Neural cell (in vitro differentiated cells): ENCODE measurements at regions not wholly inside any gene's neighbourhood (a gene's known extent, or its start where the extent isn't known, plus 50 kb on each side); places are given as distances from the start of the nearest gene placed in this dataset.

ENCODE experiments used
- H2AFZ ChIP-seq: fragments of 200-600, 300-800 bp; sonication (generic), shearing (Covaris generic); 2 replicates; pipeline ENCODE4 v1.6.0; 2014; ENCODE audit warnings: low read depth, mild to moderate bottlenecking, antibody characterized with exemption, low read length, moderate library complexity
- H3F3A ChIP-seq: fragments of 200-600 bp; shearing (Covaris generic); 2 replicates; pipeline ENCODE4 v1.6.1; 2016; ENCODE audit warnings: mild to moderate bottlenecking, moderate library complexity, mixed read lengths, antibody characterized with exemption, low read length; ENCODE audit not compliant: insufficient read depth, poor library complexity, severe bottlenecking
- H3K27ac ChIP-seq: fragments of 200-600, 300-800 bp; sonication (generic), shearing (Covaris generic); 2 replicates; pipeline ENCODE4 v1.5.1; 2014; ENCODE audit warnings: mild to moderate bottlenecking, low read length, moderate library complexity
- H3K27me3 ChIP-seq: fragments of 300-800, 200-600 bp; sonication (generic), shearing (Covaris generic); 2 replicates; pipeline ENCODE4 v1.6.0; 2014; ENCODE audit warnings: mild to moderate bottlenecking, low read depth, low read length, moderate library complexity; ENCODE audit not compliant: insufficient read depth
- H3K36me3 ChIP-seq: fragments of 300-800, 200-600 bp; sonication (generic), shearing (Covaris generic); 2 replicates; pipeline ENCODE4 v1.5.1; 2014; ENCODE audit warnings: mild to moderate bottlenecking, antibody characterized with exemption, low read length, moderate library complexity; ENCODE audit not compliant: insufficient read depth
- H3K4me2 ChIP-seq: fragments of 300-800, 200-600 bp; sonication (generic), shearing (Covaris generic); 2 replicates; pipeline ENCODE4 v1.6.0; 2014; ENCODE audit warnings: mild to moderate bottlenecking, low read length
- H3K4me3 ChIP-seq: fragments of 300-800, 200-600 bp; sonication (generic), shearing (Covaris generic); 2 replicates; pipeline ENCODE4 v1.5.1; 2014; ENCODE audit warnings: mild to moderate bottlenecking, low read length, moderate library complexity
- H3K79me2 ChIP-seq: fragments of 200-600 bp; shearing (Covaris generic); replicated peaks from 2 replicates; pipeline ENCODE4 v1.6.0; 2014; ENCODE audit warnings: mild to moderate bottlenecking, low read length, moderate library complexity; ENCODE audit not compliant: insufficient read depth
- H3K9ac ChIP-seq: fragments of 300-800, 200-600 bp; sonication (generic), shearing (Covaris generic); 2 replicates; pipeline ENCODE4 v1.6.1; 2016; ENCODE audit warnings: mild to moderate bottlenecking, low read length, mixed read lengths
- H3K9me2 ChIP-seq: fragments of 200-600 bp; shearing (Covaris generic); 2 replicates; pipeline ENCODE4 v1.6.1; 2016; ENCODE audit warnings: mild to moderate bottlenecking, low read length, mixed read lengths; ENCODE audit not compliant: insufficient read depth
- H3K9me3 ChIP-seq: fragments of 200-600, 300-800 bp; sonication (generic), shearing (Covaris generic); 2 replicates; pipeline ENCODE4 v1.6.1; 2016; ENCODE audit warnings: mild to moderate bottlenecking, mixed run types, low read length, moderate library complexity, mixed read lengths
- H4K20me1 ChIP-seq: fragments of 200-600 bp; shearing (Covaris generic); 2 replicates; pipeline ENCODE4 v1.6.1; 2016; ENCODE audit warnings: mild to moderate bottlenecking, mixed run types; ENCODE audit not compliant: insufficient read depth
- EP300 ChIP-seq: fragments of 450-650 bp; conservative IDR thresholded peaks from 2 replicates; pipeline ENCODE4 v1.6.1; 2014; ENCODE audit warnings: antibody characterized with exemption, mild to moderate bottlenecking, moderate library complexity; ENCODE audit not compliant: poor library complexity, severe bottlenecking
- EZH2 ChIP-seq: fragments of 200-600, 300-800 bp; shearing (Covaris generic), sonication (generic); IDR thresholded peaks from 2 replicates; pipeline ENCODE4 v1.6.1; 2014; ENCODE audit warnings: antibody characterized with exemption, low read length, borderline replicate concordance, mild to moderate bottlenecking; ENCODE audit not compliant: insufficient read depth, poor library complexity, severe bottlenecking
- POLR2AphosphoS5 ChIP-seq: IDR thresholded peaks from 2 replicates; pipeline ENCODE4 v1.6.1; 2012
- RAD21 ChIP-seq: fragments of 450-650 bp; conservative IDR thresholded peaks from 2 replicates; pipeline ENCODE4 v1.6.1; 2014; ENCODE audit warnings: antibody characterized with exemption, mild to moderate bottlenecking, moderate library complexity
- SMC3 ChIP-seq: fragments of 450-650 bp; conservative IDR thresholded peaks from 2 replicates; pipeline ENCODE4 v1.6.1; 2014; ENCODE audit warnings: antibody characterized with exemption, mild to moderate bottlenecking, moderate library complexity; ENCODE audit not compliant: poor library complexity
- TAF1 ChIP-seq: IDR thresholded peaks from 2 replicates; pipeline ENCODE4 v1.6.1; 2012; ENCODE audit warnings: low read depth
- TF ChIP-seq, protein P1 (sequence below): IDR thresholded peaks from 2 replicates; pipeline ENCODE4 v1.6.1; 2012; ENCODE audit warnings: borderline replicate concordance
- TF ChIP-seq, protein P2 (sequence below): fragments of 450-650 bp; IDR thresholded peaks from 2 replicates; pipeline ENCODE4 v1.5.1; 2014; ENCODE audit warnings: antibody characterized with exemption, mild to moderate bottlenecking, moderate library complexity; ENCODE audit not compliant: poor library complexity, severe bottlenecking

DNA sequence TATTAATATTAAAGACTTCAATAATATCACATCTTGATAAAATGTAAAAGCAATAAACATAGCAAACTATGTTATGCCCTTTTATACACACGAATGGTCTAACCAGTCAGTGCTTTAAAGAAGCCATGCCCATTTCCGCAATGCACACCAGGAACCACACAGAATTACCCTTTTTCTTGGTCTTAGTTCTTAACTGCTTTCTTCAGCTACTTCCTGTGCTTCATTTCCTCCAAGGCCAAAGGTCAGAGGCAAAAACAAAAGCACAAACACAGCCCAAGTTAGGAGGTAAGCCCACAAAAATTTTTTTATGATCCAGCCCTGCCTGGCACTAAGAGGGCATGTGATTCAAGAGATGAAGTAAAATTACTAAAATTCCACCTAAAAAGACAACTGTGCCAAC lies 267.2 kb downstream of the FBXO15 start:
- H3K36me3 ChIP-seq: no peaks in the 10 kb centered on the region
- TF ChIP-seq, protein P1, sequence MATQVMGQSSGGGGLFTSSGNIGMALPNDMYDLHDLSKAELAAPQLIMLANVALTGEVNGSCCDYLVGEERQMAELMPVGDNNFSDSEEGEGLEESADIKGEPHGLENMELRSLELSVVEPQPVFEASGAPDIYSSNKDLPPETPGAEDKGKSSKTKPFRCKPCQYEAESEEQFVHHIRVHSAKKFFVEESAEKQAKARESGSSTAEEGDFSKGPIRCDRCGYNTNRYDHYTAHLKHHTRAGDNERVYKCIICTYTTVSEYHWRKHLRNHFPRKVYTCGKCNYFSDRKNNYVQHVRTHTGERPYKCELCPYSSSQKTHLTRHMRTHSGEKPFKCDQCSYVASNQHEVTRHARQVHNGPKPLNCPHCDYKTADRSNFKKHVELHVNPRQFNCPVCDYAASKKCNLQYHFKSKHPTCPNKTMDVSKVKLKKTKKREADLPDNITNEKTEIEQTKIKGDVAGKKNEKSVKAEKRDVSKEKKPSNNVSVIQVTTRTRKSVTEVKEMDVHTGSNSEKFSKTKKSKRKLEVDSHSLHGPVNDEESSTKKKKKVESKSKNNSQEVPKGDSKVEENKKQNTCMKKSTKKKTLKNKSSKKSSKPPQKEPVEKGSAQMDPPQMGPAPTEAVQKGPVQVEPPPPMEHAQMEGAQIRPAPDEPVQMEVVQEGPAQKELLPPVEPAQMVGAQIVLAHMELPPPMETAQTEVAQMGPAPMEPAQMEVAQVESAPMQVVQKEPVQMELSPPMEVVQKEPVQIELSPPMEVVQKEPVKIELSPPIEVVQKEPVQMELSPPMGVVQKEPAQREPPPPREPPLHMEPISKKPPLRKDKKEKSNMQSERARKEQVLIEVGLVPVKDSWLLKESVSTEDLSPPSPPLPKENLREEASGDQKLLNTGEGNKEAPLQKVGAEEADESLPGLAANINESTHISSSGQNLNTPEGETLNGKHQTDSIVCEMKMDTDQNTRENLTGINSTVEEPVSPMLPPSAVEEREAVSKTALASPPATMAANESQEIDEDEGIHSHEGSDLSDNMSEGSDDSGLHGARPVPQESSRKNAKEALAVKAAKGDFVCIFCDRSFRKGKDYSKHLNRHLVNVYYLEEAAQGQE: no peak
- TF ChIP-seq POLR2AphosphoS5 (no peak), EP300 (no peak), TAF1 (no peak), RAD21 (no peak), SMC3 (no peak)
- TF ChIP-seq, protein P2, sequence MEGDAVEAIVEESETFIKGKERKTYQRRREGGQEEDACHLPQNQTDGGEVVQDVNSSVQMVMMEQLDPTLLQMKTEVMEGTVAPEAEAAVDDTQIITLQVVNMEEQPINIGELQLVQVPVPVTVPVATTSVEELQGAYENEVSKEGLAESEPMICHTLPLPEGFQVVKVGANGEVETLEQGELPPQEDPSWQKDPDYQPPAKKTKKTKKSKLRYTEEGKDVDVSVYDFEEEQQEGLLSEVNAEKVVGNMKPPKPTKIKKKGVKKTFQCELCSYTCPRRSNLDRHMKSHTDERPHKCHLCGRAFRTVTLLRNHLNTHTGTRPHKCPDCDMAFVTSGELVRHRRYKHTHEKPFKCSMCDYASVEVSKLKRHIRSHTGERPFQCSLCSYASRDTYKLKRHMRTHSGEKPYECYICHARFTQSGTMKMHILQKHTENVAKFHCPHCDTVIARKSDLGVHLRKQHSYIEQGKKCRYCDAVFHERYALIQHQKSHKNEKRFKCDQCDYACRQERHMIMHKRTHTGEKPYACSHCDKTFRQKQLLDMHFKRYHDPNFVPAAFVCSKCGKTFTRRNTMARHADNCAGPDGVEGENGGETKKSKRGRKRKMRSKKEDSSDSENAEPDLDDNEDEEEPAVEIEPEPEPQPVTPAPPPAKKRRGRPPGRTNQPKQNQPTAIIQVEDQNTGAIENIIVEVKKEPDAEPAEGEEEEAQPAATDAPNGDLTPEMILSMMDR: no peak
- H3K27ac ChIP-seq: no peak overlapping the region
- H3K4me2 ChIP-seq: no peak overlapping the region
- H3K9me2 ChIP-seq: no peaks in the 10 kb centered on the region
- no peaks in the 10 kb centered on the region for H3K27me3 ChIP-seq
- H3K9me3 ChIP-seq: no peaks in the 10 kb centered on the region
- H3K79me2 ChIP-seq: no peaks in the 10 kb centered on the region
- H3K4me3 ChIP-seq: no peak overlapping the region
- no peak overlapping the region for H2AFZ ChIP-seq
- H4K20me1 ChIP-seq: no peaks in the 10 kb centered on the region
- H3F3A ChIP-seq: no peaks in the 10 kb centered on the region
- no peak overlapping the region for H3K9ac ChIP-seq

DNA sequence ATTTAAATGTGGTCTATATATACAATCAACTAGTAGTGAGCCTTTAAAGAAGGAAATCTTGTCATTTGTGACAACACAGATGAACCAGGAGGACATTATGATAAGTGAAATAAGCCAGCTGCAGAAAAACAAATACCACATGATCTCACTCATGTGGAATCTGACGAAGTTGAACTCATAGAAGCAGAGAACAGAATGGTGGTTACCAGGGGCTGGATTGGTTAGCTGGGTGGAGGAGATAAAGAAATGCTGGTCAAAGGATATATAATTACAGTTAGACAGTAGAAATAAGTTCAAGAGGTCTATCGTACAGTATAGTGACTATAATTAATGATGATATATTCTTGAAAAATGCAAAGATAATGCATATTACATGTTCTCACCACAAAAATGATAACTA lies 267.9 kb downstream of the FBXO15 start:
- H3K4me3 ChIP-seq: no peak overlapping the region
- H3K9ac ChIP-seq: no peak overlapping the region
- no peak overlapping the region for H2AFZ ChIP-seq
- no peaks in the 10 kb centered on the region for H4K20me1 ChIP-seq
- no peaks in the 10 kb centered on the region for H3K36me3 ChIP-seq
- H3F3A ChIP-seq: no peaks in the 10 kb centered on the region
- H3K9me3 ChIP-seq: no peaks in the 10 kb centered on the region
- no peak overlapping the region for H3K27ac ChIP-seq
- H3K27me3 ChIP-seq: no peaks in the 10 kb centered on the region
- H3K79me2 ChIP-seq: no peaks in the 10 kb centered on the region
- no peak for TF ChIP-seq EP300
- TF ChIP-seq, protein P1: no peak
- no peak for TF ChIP-seq RAD21
- no peak for TF ChIP-seq SMC3
- TF ChIP-seq POLR2AphosphoS5: no peak
- TF ChIP-seq EZH2: no peak
- no peak overlapping the region for H3K4me2 ChIP-seq
- H3K9me2 ChIP-seq: no peaks in the 10 kb centered on the region
